ENCODE measurements at regions not wholly inside any gene's neighbourhood (a gene's known extent, or its start where the extent isn't known, plus 50 kb on each side); places are given as distances from the start of the nearest gene placed in this dataset.
A peak's percentile ranks its signal among the peaks of the same experiment; 100 is the strongest.

- Histone ChIP-seq H3K9me3 (no peaks in the 10 kb centered on the region), H3K27ac (peak overlapping the region in 3 of 4 donors; percentile 15 to 29 (median 25)), H3K27me3 (no peaks in the 10 kb centered on the region), H3K4me1 (peaks cover 8 to 37% (median 20%) of the 10 kb centered on the region in 3 donors), H3K36me3 (peaks cover 0 to 3% (median 0%) of the 10 kb centered on the region in 3 donors), H3K4me3 (peak overlapping the region in 1 of 4 donors; percentile 14)
- intact Hi-C loops (cut with DNase I), result loop anchor here (10.0 kb wide), 1 partner anchor 201 kb away; no protein-coding TSS in a partner anchor
- TF ChIP-seq CTCF (IDR thresholded peaks at IDR 0.05) (no peak), POLR2A (IDR thresholded peaks at IDR 0.05) (peak in 1 of 4 donors; percentile 24)
- 59 to 81% methylated on average over 4 to 5 of the region's 5 CpGs for WGBS, 2 donors
- no peak for DNase-seq
Observed at GRCh38 chr2:196275646-196276352, 104.4 kb upstream of the STK17B start.

DNA sequence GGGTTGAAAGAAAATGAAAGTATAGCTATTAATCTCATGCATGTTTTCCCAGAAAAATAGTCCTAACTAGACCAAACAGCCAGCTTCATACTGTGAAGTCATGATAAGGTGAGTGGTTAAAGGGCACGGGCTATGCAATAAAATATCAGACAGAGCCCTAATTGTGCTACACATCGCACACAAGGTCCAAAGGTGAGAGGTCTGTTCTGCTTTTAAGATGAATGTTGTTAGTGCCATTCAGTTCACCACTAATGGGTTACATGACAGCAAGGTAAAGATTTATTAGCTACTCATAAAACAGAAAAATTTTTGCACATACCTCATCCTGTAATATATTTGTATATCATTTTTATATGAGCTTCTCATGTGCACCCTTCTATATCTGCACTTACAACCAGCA, 105.0 kb upstream of the STK17B start:
- DNase-seq, result no peak
- intact Hi-C loops (cut with DNase I), result loop anchor here (10.0 kb wide), 1 partner anchor 202 kb away; no protein-coding TSS in a partner anchor
- Histone ChIP-seq H3K27me3 (no peaks in the 10 kb centered on the region), H3K9me3 (no peaks in the 10 kb centered on the region), H3K4me1 (peaks cover 8 to 37% (median 20%) of the 10 kb centered on the region in 3 donors), H3K27ac (peak overlapping the region in 3 of 4 donors; percentile 15 to 29 (median 25)), H3K36me3 (no peaks in the 10 kb centered on the region), H3K4me3 (peak overlapping the region in 1 of 4 donors; percentile 14)
- WGBS, 2 donors, result 21 to 45% methylated on average over 2 of the region's 2 CpGs
- TF ChIP-seq CTCF (IDR thresholded peaks at IDR 0.05) (no peak), POLR2A (IDR thresholded peaks at IDR 0.05) (no peak)

- Histone ChIP-seq H3K9me3 (no peaks in the 10 kb centered on the region), H3K36me3 (no peaks in the 10 kb centered on the region), H3K4me1 (peaks cover 8 to 37% (median 20%) of the 10 kb centered on the region in 3 donors), H3K27me3 (no peaks in the 10 kb centered on the region), H3K27ac (no peak overlapping the region), H3K4me3 (no peak overlapping the region)
- WGBS, 2 donors, result 21 to 36% methylated on average over 2 of the region's 2 CpGs
- intact Hi-C loops (cut with DNase I), result loop anchor here (10.0 kb wide), 1 partner anchor 202 kb away; no protein-coding TSS in a partner anchor
- peak; percentile 37 to 78 (median 48) for TF ChIP-seq CTCF (IDR thresholded peaks at IDR 0.05)
- TF ChIP-seq POLR2A (IDR thresholded peaks at IDR 0.05), result no peak
- no peak for DNase-seq
Observed at GRCh38 chr2:196277002-196277401, 105.6 kb upstream of the STK17B start.

- no peak overlapping the region for H3K27ac ChIP-seq
- H3K27me3 ChIP-seq, result no peaks in the 10 kb centered on the region
- DNase-seq, result no peak
- TF ChIP-seq CTCF (IDR thresholded peaks at IDR 0.05) (no peak), POLR2A (IDR thresholded peaks at IDR 0.05) (no peak)
- H3K36me3 ChIP-seq, result no peaks in the 10 kb centered on the region
- intact Hi-C loops (cut with DNase I), result loop anchor here (10.0 kb wide), 1 partner anchor 204 kb away; no protein-coding TSS in a partner anchor
- H3K4me1 ChIP-seq, result peaks cover 8 to 35% (median 20%) of the 10 kb centered on the region in 3 donors
- WGBS, 2 donors, result 81 to 90% methylated on average over 10 of the region's 10 CpGs
- no peaks in the 10 kb centered on the region for H3K9me3 ChIP-seq
- no peak overlapping the region for H3K4me3 ChIP-seq
Observed at GRCh38 chr2:196278491-196278911, 107.1 kb upstream of the STK17B start.

DNA sequence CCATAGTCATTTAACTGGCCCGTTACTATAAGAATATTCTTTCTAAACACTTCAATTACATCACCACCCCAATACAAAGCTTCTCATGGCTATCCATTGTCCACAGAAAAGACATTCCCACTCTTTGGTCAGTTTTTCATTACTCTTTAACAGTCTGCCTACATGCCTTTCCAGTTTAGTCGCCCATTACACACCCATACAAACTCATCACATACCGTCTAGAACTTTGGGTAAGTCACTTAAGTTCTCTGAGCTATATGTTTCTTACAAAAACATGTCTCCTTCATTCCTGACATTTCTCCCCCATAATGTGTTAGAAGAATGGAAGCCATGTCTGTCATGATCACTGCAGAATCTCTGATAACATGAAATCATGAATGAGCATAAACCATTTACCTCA, 108.2 kb upstream of the STK17B start:
- intact Hi-C loops (cut with DNase I), result loop anchor here (10.0 kb wide), 1 partner anchor 205 kb away; no protein-coding TSS in a partner anchor

More for the DNA sequence above, 108.2 kb upstream of the STK17B start:
- no peak overlapping the region for H3K27ac ChIP-seq
- no peak overlapping the region for H3K4me3 ChIP-seq
- H3K27me3 ChIP-seq, result no peaks in the 10 kb centered on the region
- H3K36me3 ChIP-seq, result no peaks in the 10 kb centered on the region
- 83 to 90% methylated on average over 3 of the region's 3 CpGs for WGBS, 2 donors
- TF ChIP-seq POLR2A (IDR thresholded peaks at IDR 0.05) (no peak), CTCF (IDR thresholded peaks at IDR 0.05) (no peak)
- H3K9me3 ChIP-seq, result no peaks in the 10 kb centered on the region
- peaks cover 2 to 32% (median 12%) of the 10 kb centered on the region in 3 donors for H3K4me1 ChIP-seq
- DNase-seq, result no peak
